Bronchial epithelial cell (primary cell): ENCODE measurements at regions not wholly inside any gene's neighbourhood (a gene's known extent, or its start where the extent isn't known, plus 50 kb on each side); places are given as distances from the start of the nearest gene placed in this dataset.

ENCODE experiments used
- DNase-seq: peaks from one replicate; pipeline ENCODE4 v3.0.0-alpha.2; 2010; ENCODE audit warnings: low read depth
- FAIRE-seq: peaks from 2 replicates; lab custom pipeline; 2011; peaks lifted over from hg19 to GRCh38; lab: Jason Lieb, UNC
- H3K27me3 ChIP-seq: 2 replicates; pipeline ENCODE4 v1.5.1; 2011; ENCODE audit warnings: low read length; ENCODE audit not compliant: control insufficient read depth, insufficient read depth
- H3K36me3 ChIP-seq: 2 replicates; pipeline ENCODE4 v1.5.1; 2011; ENCODE audit warnings: low read length; ENCODE audit not compliant: control insufficient read depth, insufficient read depth
- H3K4me3 ChIP-seq: 2 replicates; pipeline ENCODE4 v1.5.1; 2011; ENCODE audit warnings: mild to moderate bottlenecking, low read depth, low read length, control low read depth
- TF ChIP-seq, protein P1 (sequence below): IDR thresholded peaks from 2 replicates; pipeline ENCODE4 v1.5.1; 2011; ENCODE audit warnings: mild to moderate bottlenecking, moderate library complexity, low read length, control low read depth, inconsistent platforms; ENCODE audit not compliant: insufficient read depth, severe bottlenecking

DNA sequence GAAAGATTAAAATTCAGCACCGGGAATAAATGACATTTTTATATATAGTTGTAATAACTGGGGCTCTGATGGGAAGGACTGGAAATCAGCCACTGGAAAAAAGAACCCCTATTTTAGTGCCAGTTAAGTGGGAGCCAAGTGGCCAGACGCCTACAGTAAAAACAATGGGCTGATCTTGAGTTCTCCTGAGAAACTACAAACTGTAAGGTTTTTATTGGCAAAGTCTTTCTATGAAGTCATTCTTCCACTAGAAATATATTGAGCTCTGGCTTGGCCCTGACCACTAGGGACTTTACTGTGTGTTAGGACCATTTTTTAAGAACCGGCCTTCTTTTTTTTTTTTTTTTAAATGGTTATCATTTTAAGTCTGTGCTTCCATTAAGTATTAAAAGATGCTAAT is 79.6 kb downstream of the ZNF22 start:
- H3K27me3 ChIP-seq, result no peaks in the 10 kb centered on the region
- DNase-seq, result no peak
- no peak overlapping the region for H3K4me3 ChIP-seq
- FAIRE-seq, result no peak
- no peaks in the 10 kb centered on the region for H3K36me3 ChIP-seq
- TF ChIP-seq, protein P1, sequence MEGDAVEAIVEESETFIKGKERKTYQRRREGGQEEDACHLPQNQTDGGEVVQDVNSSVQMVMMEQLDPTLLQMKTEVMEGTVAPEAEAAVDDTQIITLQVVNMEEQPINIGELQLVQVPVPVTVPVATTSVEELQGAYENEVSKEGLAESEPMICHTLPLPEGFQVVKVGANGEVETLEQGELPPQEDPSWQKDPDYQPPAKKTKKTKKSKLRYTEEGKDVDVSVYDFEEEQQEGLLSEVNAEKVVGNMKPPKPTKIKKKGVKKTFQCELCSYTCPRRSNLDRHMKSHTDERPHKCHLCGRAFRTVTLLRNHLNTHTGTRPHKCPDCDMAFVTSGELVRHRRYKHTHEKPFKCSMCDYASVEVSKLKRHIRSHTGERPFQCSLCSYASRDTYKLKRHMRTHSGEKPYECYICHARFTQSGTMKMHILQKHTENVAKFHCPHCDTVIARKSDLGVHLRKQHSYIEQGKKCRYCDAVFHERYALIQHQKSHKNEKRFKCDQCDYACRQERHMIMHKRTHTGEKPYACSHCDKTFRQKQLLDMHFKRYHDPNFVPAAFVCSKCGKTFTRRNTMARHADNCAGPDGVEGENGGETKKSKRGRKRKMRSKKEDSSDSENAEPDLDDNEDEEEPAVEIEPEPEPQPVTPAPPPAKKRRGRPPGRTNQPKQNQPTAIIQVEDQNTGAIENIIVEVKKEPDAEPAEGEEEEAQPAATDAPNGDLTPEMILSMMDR, result no peak

DNA sequence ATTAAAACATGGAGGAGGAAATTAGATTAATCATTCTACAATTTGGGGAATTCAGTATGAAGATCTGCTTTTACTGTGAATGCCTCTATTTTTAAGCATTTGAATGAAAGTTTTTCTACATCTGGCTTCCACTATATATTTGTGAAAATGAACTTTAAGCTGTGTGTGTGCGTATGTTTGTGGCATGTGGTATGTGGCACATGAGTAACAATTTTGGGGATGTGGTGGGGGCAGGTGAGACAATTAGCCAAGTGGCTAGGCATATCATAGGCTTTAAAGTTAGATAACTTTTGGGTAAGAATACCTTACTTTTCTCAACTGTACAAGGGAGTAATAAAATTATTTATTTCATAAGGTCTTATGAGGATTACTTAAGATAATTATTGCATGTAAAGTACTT is 81.5 kb downstream of the ZNF22 start:
- H3K36me3 ChIP-seq, result no peaks in the 10 kb centered on the region
- H3K27me3 ChIP-seq, result no peaks in the 10 kb centered on the region
- DNase-seq, result no peak
- TF ChIP-seq, protein P1, result no peak
- FAIRE-seq, result no peak
- no peak overlapping the region for H3K4me3 ChIP-seq

DNA sequence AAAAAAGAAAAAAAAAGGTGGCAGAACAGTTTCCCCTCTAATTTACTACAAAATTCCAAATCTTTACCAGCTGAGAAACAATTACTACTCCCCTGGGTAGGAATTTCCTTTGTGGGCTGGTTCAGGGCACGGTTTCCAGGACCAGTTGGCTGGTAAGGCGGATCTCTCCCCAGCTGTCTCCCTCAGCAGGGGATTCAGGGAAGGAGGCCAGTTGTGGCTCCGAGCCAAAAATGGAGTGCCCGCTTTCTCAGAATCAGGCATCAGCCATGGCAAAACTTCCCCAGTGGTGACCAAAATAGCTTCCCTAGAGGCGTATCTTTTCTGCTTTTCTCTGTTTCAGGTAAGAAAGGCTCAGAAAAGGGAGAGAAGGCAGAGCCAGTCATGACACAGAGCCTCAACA is 91.2 kb downstream of the ZNF22 start:
- no peak for DNase-seq
- TF ChIP-seq, protein P1, result no peak
- no peak for FAIRE-seq
- H3K4me3 ChIP-seq, result no peak overlapping the region
- no peaks in the 10 kb centered on the region for H3K27me3 ChIP-seq
- H3K36me3 ChIP-seq, result no peaks in the 10 kb centered on the region

DNA sequence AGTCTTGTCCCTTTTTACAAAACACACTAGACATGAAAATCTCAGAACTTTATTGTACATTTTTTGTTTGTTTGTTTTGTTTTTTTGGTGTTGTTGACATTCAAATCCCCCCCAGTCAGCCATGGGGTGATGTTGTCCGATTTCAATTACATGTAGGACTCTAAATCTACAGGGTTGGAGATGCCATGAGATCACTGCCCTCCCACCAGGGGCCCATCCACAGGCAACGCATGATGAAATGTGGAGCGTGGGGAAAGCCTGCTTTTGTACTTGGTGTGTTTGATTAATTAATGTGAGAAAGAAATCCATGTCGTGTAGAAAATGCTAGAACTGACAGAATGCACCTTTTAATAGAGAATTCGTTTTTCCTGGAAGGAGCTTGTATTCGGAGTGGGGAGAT is 93.2 kb downstream of the ZNF22 start:
- H3K4me3 ChIP-seq, result no peak overlapping the region
- FAIRE-seq (no peak), DNase-seq (no peak)
- TF ChIP-seq, protein P1, result no peak
- H3K27me3 ChIP-seq, result no peaks in the 10 kb centered on the region
- H3K36me3 ChIP-seq, result no peaks in the 10 kb centered on the region

DNA sequence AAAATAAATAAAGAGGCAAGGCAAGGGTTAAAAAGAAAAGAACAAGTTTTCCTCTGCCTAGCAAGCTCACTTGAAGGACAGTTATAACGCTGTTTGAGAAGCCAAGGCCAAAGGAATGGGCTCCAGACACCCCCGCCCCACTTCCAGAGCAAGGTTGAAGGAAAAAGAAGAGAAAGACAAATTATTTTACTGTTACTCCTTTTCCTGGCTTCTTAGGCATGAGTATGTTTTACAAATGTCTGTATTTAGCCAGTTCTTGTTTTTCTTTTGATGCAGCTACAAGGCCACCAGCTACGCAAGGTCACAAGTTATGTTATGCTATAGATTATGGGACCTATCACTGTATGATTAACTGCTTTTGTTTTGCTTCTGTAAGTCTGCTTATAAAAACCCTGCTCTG is 94.6 kb downstream of the ZNF22 start:
- FAIRE-seq (no peak), DNase-seq (no peak)
- Histone ChIP-seq H3K36me3 (no peaks in the 10 kb centered on the region), H3K4me3 (no peak overlapping the region), H3K27me3 (no peaks in the 10 kb centered on the region)
- TF ChIP-seq, protein P1, result no peak

DNA sequence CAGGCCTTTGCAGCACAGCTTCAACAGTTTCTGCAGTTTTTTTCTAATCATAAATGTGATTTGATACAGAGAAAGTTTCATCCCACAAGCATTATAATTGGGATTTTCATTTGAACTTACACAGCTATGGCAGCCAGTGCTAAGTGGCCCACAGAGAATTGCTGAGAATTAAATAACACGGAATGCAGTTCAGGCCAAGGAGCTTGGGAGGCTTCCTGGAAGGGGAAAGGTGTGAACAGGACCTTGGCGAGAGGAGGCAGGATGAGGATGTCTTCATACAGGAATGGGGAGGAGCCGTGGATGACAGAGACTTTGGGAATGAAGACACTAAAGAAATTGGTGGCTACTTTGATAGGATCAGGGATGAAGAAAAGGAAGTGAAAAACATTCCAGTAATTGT is 95.3 kb downstream of the ZNF22 start:
- TF ChIP-seq, protein P1, result no peak
- DNase-seq, result no peak
- FAIRE-seq, result no peak
- Histone ChIP-seq H3K4me3 (no peak overlapping the region), H3K27me3 (no peaks in the 10 kb centered on the region), H3K36me3 (no peaks in the 10 kb centered on the region)
